Hindlimb muscle (tissue), 1 donor: ENCODE measurements at regions not wholly inside any gene's neighbourhood (a gene's known extent, or its start where the extent isn't known, plus 50 kb on each side); places are given as distances from the start of the nearest gene placed in this dataset.

Experiments used
- DNase-seq: peaks from one replicate; pipeline ENCODE4 v3.0.0-alpha.2; 2013

DNA sequence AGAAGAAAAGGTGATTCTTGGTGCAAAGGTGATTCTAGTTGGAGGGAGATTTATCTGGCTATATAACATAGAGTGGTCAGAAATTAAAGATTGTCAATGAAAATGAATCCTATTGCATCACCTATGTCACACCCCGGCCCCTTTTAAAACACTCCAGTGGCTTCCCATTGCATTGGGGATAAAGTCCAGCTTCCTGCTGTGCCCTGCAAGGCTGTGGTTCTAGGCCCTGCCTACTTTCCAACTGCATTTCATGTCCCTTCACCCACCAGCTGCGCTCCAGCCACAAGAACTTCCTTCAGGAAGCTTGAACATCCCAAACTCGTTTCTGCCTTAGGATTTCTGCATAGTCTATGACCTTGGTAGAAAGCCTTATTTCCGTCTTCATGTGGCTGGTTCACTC, 118.7 kb upstream of the UMPS start:
- no peak for DNase-seq

DNA sequence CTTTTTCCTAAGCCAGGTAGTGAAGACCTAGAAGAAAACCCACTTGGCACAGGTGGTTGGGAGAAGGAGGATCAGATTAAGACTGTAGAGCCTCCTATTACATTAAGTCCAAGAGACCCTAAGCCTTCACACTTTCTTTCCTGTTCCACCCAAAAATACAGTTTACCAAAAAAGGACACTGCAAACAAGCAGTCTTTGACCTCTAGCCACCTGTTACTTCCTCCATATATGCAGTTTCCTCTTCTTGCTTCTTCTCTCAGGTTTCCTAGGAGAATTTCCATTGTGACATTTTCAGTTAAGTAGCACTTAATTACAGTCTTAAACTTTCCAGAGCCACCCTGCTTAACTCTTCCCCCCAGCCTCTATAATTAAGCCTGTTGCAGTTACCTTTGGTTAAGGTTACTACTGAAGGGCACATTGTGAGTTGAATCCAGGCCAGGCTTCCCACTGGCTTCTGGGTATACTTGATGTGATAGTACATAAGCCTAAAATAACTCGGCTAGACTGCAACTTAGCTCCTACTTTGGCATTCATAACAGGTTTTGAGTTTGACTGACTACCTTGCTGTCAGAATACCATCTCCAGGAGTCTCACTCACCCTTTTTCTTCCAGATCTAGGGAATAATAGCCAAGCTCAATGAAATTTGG, 114.2 kb upstream of the UMPS start:
- no peak for DNase-seq

DNA sequence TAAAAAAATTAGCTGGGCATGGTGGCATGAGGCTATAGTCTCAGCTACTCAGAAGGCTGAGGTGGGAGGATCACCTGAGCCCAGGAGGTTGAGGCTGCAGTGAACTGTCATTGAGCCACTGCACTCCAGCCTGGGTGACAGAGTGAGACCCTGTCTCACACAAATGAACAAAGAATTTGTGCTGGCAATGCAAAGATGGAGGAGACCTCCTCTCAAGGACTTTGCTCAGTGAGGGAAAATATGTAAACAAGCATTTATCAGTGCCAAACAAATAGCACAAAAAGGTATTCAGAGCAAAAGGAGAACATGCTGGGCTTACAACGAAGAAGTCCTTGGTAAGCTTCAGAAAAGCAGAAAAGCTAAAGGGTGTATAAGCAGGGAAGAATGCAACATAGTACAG, 113.1 kb upstream of the UMPS start:
- no peak for DNase-seq

DNA sequence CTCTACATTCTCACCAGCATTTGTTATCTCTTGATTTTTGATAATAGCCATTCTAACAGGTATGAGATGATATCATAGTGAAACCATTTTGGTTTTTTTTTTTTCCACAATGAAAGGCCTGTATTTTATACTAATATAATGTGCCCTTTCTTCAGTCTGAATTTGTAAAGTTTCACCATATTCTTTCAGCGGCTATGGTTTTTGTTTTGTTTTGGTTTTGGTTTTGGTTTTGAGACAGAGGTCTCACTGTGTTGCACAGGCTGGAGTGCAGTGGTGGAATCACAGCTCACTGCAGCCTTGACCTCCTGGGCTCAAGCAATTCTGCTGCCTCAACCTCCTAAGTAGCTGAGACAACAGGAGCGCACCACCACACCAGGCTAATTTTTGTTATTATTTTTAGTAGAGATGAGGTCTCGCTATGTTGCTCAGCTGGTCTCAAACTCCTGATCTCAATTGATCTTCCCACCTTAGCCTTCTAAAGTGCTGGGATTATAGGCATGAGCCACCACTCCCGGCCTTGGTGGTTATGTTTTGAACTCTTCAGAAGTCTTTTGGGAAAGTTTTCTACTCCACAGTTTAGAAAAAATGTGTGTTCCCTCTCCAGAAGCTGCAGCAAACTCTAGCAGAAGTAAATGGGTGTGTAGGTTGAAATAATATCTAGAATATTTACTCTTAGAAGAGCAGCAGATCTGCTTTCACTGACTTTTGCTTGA, 110.2 kb upstream of the UMPS start:
- DNase-seq = no peak

DNA sequence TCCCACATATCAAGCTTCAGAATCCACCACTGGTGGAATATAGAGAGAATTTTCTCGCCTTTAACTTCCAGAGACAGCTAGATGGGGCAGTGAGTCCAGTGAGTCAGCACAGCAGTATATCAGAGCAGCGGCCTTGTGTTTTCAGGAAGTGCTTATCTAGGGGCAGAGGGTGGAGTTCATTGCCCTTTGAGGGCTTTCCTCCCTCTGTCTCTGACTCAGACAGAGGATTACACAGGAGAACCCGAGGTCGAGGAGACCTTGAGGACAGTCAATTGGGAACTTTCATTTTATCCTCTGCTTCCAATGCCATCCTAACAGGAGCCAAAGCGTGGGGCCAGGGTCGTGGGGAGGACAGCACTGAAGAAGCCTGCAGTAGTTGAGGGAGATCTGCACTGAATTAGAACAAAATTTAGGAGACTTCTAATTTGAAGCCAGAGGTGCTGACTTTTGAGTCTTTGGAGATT, 109.6 kb upstream of the UMPS start:
- no peak for DNase-seq

DNA sequence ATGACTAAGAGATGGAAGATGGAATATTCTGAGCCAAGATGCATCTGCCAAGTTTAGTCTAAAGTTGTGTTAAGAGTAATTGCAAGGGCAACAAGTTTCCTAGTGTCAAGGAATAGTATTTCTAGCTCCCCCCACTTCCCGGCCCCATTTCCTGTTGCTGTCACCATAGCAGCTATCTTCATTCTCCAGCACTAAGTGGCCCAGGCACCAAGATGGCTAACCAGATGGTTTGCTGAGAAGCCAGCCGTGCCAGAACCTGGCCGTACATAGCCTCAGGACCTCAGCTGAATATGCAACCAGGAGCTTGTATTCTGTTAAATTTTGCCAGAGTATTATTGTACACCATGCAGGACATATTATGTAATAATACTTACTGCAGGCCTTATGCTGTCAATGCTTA, 108.8 kb upstream of the UMPS start:
- no peak for DNase-seq

DNA sequence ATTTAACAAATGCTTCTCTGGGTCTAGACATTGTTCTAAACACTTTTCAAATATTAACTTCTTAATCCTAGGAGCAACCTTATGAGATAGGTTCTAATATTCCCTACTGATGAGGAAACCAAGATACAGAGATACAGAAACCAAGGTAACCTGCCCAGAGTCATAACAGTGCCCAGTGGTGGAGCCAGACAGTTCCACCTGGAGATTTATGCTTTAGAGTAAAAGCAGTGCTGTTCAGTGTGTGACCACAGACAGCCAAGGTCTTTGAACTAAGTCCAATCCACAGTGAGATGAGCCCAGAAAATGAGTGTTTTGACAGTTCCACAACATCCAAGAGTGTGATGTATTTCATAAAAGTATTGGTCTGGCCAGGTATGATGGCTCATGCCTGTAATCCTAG, 105.2 kb upstream of the UMPS start:
- no peak for DNase-seq

DNA sequence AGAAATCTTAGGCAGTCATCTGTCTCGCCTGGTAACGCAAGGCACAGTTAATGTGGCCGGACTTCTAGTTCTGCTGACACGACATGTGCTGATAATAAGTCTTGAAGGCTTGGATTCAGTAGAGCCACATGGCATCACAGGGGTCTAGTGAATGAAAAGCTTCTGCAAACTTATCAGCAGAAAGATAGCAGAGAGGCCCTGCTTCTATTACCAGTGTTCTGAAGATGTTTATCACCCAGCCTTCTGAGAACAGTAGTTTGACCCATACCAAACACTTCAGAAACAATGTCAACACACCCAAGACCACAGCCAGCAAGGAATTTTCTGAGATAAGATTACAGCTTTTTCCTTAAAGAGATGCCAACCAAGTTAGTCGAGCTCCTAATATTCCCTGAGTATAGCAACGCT, 102.7 kb upstream of the UMPS start:
- DNase-seq = no peak

DNA sequence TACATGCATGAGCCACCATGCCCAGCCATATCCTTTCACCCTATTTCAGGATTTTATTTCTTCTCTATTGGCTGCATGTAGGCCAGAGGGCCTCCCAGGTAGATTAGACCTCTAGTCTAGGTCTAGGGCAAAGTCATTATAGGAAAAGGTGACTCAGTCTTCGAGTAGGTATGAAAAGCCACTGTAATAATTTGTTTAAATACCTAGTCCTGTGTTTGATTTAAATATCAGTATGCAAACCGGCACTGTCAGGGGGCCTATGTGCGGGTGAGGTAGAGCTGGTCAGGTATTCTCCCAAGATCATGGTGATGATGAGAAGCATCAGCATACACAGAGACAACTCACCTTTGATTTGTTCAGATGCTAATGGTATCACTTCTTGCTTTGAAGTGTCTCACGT, 101.4 kb upstream of the UMPS start:
- no peak for DNase-seq

DNA sequence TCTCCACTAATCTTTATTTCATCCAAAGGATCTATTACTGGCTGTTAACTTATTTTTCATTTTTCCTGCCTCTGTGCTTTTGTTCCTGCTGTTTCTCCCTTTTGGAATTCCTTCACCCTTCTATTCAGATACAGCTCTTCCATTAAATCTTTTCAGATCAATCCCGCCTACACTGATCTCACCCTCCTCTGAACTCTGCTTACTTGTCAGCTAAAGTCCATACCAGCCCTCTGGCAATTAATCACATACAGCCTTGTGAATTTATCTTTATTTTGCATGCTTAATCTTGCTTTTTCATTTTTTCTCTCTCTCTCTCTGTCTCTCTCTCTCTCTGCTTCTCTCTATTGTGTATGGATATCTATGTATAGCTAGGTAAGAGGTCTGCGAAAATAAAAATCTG, 100.8 kb upstream of the UMPS start:
- DNase-seq = no peak

DNA sequence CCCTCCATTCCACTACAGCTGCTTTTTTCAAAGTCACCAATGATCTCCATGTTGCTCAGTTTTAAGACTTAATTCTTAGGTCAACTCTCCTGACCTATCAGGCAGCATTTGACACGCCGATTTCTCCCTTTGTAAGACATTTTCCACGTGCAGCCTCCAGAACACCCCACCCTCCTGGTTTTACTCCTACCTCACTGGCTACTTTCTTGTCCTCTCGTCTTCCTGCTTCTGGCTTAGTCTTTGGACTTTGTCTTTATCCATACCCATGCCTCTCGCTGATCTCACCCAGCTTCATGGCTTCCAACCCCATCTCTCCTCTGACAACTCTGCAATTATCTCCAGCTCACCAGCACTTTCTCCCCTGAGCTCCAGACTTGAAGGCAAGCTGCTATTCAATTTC, 99.3 kb upstream of the UMPS start:
- DNase-seq = no peak

DNA sequence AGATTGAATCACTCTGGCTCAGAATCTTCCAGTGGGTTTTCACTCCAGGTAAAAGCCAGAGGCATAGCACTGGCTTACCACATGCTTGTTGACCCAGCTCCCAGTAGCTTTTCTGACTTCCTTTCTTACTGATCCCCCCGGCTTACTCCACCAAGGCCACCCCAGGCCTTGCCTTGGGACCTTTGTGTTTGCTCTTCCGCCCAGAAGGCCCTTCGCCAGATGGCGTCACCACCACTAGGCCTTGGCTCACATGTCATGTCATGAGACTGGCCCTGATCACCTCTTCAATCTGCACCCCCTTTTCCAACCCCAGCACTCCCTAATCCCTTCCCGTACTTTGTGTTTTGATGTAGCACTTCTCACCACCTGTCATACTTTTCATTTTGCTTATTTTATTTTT, 98.5 kb upstream of the UMPS start:
- no peak for DNase-seq

DNA sequence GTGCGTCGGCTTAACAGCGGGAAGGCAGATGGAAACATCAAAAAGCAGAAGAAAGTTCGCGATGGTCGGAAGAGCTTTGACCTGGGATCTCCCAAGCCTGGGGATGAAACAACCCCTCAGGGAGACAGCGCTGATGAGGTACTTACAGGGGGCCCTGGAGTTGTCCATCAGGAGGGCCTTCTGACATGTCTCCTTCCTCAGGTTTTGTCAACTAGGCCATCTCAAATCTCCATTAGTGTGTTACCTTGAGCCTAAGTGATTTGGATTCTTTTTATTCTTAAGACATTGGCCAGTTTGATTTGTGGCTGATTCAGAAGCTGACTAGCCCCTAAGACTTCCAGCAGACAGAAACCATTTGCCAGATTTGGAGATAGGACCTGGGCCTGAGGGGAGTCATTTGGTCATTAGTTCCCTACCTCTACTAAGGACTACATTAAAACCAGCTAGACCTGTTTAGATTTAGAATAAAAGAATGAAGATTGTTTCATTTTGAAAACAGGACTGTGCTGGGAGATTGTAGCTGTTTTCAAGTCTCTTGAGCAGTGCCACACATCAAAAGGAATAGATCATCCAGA, 97.6 kb upstream of the UMPS start:
- no peak for DNase-seq

DNA sequence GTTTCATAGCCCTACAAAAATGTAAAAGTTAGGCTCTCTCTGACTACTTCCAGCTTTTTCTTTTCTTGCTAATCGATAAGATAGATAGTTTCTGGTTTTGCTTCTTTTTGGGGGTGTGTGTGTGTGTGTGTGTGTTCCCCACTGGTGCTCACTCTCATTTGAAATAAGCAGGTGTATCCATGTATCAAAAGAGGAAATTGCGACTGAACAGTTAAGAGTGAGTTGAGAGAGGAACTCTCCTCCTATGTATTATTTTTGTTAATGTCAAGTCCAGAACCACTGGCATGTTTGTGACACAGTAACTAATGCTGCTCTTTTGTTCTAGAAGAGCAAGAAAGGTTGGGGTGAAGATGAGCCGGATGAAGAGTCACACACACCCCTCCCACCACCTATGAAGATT, 96.7 kb upstream of the UMPS start:
- DNase-seq = no peak

DNA sequence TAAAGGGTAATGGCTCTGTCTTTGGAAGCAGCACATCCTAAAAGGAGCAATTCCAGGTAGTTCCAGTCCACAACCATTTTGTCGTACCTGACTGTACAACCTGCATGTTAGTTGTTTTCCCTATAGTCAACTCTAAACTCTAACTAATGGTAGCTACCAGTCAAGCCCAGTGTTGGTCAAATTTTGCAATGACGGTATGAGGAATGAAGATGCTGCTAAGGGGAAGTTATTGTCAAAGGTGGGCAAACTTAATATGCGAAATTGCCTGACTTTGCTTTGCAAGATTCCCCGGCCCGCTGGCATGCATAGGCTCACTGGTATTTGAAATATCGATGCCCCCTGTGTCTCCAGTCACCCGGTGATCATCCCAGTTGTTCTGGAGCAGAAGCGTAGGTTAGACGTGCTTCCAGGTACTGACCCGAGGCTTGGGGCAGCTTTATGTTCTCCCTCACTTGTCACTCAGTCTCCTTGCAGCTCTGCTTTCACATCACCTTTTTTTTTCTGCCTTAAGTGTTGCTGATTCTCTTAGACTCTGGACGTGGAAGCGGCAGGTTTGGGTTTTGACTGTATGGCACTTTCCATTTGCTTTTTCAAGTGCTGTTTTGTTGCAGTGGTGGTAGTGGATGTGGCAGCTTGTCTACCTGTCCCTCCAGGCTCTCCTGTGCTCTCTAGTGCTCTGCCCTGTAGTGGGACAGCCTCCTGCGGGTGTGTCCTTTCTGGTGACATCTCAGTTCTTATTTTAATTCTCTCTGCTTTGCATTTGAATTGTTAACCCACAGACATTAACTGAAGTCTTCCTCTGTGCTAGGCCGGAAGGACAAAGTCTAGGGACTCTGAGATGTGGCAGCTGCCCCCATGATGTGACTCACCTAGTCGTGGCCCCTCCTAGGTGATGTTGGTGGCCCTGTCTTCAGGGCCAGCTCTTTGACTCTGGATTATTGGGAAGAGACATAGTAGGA, 95.8 kb upstream of the UMPS start:
- DNase-seq = no peak

DNA sequence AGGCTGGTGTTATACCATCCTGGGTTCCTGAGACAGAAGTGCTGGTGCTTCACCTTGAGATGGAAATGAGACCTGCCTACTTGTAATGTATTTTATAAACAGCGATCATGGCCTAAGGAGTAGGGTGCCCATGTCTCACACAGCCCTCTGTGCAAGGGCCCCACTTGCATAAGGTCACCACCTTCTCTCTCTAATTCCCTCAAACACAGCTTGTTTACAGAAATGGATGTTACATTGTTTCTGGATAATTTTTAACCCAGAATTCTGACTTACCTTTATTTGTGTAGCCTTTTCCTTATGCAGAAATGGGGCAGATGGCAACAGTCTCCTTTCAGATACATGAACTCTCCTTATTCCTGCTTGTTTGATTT, 95.1 kb upstream of the UMPS start:
- DNase-seq = no peak

DNA sequence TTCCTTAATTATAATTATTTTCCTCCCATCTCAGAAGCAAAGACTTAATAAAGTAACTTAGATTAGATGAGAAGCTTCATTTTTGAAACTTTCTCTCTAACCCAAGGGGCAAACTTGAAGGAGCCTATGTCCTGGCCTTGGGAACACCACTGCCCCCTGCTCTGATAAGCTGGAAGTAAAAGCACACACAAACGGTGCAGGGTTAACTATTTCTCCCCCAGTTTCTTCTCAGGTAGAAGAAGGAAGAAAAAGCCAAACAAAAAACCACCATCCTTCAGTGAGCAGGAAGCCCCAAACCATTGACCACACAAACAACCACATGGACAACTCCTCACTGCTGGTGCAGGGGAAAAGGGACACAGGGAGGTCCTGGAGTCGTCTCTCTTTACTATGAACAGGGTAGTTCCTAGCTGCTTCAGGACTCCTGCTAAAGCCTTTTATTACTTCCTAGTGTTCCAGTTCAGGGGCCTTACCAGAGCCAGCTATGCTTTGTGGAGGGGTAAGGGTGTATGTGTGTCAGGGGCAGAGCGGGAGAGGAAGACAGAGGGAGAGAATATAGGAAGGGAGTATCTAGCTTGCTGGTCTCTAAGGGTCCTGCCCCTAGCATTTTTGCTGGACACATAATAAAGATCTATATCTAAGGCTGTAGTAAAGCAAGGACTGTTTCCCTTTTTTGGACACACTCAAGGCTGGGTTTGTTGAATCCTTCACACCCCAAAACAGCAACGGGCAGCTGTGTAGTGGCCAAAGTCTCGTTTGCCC, 94.0 kb upstream of the UMPS start:
- no peak for DNase-seq

DNA sequence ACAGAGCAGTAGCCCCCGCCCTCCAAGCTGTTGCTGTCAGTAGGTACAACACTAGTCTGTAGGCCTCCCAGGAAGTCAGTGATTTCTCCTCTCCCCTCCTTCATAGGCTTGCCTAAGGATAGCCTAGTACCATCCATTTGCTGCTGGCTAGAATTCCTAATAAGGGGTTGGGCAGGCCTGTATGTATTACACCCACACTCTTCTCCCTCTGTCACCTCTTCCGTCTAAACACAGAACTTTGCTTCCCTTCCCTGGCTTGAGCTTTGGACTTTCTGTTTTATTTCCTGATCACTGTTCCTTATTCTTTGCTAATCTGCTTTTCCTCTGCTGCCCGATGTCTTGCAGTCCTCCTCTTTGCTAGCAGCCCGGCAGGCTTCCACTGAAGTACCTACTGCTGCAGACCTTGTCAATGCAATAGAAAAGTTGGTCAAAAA, 93.4 kb upstream of the UMPS start:
- no peak for DNase-seq

DNA sequence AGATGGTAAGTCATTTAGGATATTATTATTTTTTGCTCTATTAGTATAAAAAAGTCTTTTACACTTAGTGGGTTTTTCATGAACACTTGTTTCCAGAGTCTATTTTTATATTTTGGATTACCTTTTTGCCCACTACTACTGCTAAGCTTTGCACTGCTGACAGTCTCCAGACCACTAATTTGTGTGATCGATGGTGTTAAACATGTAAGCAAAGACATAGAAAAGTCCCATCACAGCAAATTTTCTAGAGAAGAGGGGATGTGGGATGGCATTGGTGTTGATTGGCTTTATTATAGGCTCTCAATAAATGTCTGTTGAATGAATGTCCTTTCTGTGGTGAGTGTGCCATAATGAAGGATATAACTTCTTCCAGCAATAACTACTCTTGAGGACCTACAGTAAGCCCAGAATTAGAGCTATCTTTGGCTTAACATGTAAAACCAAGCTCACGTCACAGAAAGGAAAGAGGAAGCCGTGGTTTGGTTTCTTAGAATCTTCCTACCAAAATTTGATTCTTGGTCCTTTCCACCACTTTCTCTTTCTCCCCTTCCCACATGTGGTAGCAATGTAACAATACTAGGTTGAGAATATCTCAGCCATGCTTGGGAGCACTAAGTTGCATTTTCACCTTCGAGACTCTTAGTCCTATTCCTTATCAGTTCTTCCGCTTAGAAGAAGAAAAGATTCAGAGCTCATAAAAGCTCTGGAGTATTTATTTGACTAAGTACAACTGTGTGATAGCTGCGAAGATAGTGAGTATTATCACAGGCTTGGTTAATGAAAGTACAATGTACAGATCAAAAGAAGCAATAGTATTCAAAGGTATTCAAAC, 90.6 kb upstream of the UMPS start:
- no peak for DNase-seq

DNA sequence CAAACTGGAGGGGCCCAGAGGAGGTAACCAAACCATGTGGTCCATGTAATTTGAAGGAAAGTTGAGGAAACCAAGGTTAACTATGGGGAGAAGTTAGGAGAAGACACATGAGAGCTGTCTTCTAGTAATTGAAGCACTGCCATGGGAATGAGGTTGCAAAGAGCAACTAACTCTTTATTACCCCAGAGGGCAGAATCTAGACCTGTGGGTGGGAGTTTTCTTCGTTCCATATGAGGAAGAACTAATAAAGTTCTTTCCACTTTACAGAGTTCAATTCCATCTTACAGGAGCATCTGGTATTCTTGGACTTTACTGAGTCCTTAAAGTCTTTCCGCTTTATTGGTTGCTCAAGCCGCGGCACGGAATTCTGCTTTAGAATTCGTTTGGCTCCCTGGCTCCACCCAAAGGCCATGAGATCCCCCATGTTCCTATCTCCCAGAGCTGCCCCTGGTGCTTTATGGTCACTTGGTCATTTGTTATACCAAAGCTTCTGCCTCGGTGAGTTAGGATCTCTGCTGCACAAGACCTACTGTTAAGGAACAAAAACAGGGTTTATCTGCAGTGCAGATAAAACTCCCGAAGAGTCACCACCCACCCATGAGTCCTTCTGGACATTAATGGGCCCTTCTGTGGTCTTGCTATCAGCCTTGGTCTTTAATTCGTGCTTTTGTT, 89.5 kb upstream of the UMPS start:
- no peak for DNase-seq

DNA sequence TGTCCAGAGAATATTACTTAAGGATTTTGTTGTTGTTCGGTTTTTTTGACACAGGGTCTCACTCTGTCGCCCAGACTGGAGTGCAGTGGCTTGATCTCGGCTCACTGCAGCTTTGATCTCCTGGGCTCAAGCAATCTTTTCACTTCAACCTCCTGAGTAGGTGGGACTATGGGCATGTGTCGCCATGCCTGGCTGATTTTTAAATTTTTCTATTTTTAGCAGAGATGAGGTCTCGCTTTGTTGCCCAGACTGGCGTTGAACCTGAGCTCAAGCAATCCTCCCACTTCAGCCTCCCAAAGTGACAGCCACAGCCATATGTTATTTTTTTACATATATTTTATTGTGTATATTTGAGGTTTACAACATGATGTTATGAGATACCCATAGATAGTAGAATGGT, 86.8 kb upstream of the UMPS start:
- no peak for DNase-seq
